DMS 273 (cell line): ENCODE measurements at regions not wholly inside any gene's neighbourhood (a gene's known extent, or its start where the extent isn't known, plus 50 kb on each side); places are given as distances from the start of the nearest gene placed in this dataset.
"Not testable (repeated sequence)": the region's sequence is repeated elsewhere in the genome, so short reads cannot be mapped to it uniquely, and the experiment has no call there.

Experiments used
- DNase-seq: peaks from one replicate; lab custom pipeline; 2025; ENCODE audit not compliant: unreplicated experiment; lab: John Stamatoyannopoulos, UW

- DNase-seq = no peak
Observed at GRCh38 chr4:43411226-43411625, 518.7 kb downstream of the GRXCR1 start.

- no peak for DNase-seq
Observed at GRCh38 chr4:43423276-43423675, 530.8 kb downstream of the GRXCR1 start.

- DNase-seq = no peak
Observed at GRCh38 chr4:43425206-43425605, 532.7 kb downstream of the GRXCR1 start.

GRCh38 chr4:43435291-43435690 lies 542.8 kb downstream of the GRXCR1 start:
- no peak for DNase-seq

GRCh38 chr4:43452948-43453347 lies 560.4 kb downstream of the GRXCR1 start:
- no peak for DNase-seq

- no peak for DNase-seq
Observed at GRCh38 chr4:43456383-43456782, 563.9 kb downstream of the GRXCR1 start.

- no peak for DNase-seq
Observed at GRCh38 chr4:43457866-43458265, 565.4 kb downstream of the GRXCR1 start.

GRCh38 chr4:43458293-43458692 lies 565.8 kb downstream of the GRXCR1 start:
- no peak for DNase-seq

GRCh38 chr4:43471950-43472349 lies 579.4 kb downstream of the GRXCR1 start:
- DNase-seq = peak; percentile 5

- DNase-seq = no peak
Observed at GRCh38 chr4:43481526-43481925, 589.0 kb downstream of the GRXCR1 start.

GRCh38 chr4:43485196-43485595 lies 592.7 kb downstream of the GRXCR1 start:
- DNase-seq = no peak

- DNase-seq = no peak
Observed at GRCh38 chr4:43496188-43496587, 603.7 kb downstream of the GRXCR1 start.

- no peak for DNase-seq
Observed at GRCh38 chr4:43496602-43497001, 604.1 kb downstream of the GRXCR1 start.

GRCh38 chr4:43505823-43506222 lies 613.3 kb downstream of the GRXCR1 start:
- DNase-seq = not testable (repeated sequence)

- no peak for DNase-seq
Observed at GRCh38 chr4:43512253-43512652, 619.7 kb downstream of the GRXCR1 start.

- DNase-seq = no peak
Observed at GRCh38 chr4:43525646-43526045, 633.1 kb downstream of the GRXCR1 start.

GRCh38 chr4:43547561-43547960 lies 655.0 kb downstream of the GRXCR1 start:
- no peak for DNase-seq

GRCh38 chr4:43550981-43551627 lies 658.6 kb downstream of the GRXCR1 start:
- no peak for DNase-seq

- DNase-seq = no peak
Observed at GRCh38 chr4:43556262-43556661, 663.7 kb downstream of the GRXCR1 start.

GRCh38 chr4:43560047-43560446 lies 667.5 kb downstream of the GRXCR1 start:
- no peak for DNase-seq

GRCh38 chr4:43564107-43564506 lies 671.6 kb downstream of the GRXCR1 start:
- DNase-seq = no peak

GRCh38 chr4:43564591-43564990 lies 672.1 kb downstream of the GRXCR1 start:
- DNase-seq = no peak

- DNase-seq = no peak
Observed at GRCh38 chr4:43567644-43568043, 675.1 kb downstream of the GRXCR1 start.
